Liver (tissue), 3 donors: ENCODE measurements at regions not wholly inside any gene's neighbourhood (a gene's known extent, or its start where the extent isn't known, plus 50 kb on each side); places are given as distances from the start of the nearest gene placed in this dataset.

Source experiments
- CTCF ChIP-seq: fragments of 150-350 bp; IDR thresholded peaks from 2 replicates; pipeline ENCODE4 v1.5.1; 2017; ENCODE audit warnings: improper control_type of control experiment, low read depth, low read length; ENCODE audit not compliant: missing input control
- TAF1 ChIP-seq: conservative IDR thresholded peaks from 2 replicates; pipeline ENCODE4 v1.6.1; 2016; ENCODE audit warnings: antibody characterized with exemption, mild to moderate bottlenecking
- donor health status: healthy.
- donor health status: healthy.

- TF ChIP-seq CTCF (no peak), TAF1 (no peak)
Measured at GRCh38 chr10:65275296-65275695, 1650.5 kb upstream of the LRRTM3 start.
